Liver (tissue), 7 donors: ENCODE measurements at regions not wholly inside any gene's neighbourhood (a gene's known extent, or its start where the extent isn't known, plus 50 kb on each side); places are given as distances from the start of the nearest gene placed in this dataset.

Source experiments
- DNase-seq: peaks from one replicate; pipeline ENCODE4 v3.0.0-alpha.2; 2017; ENCODE audit warnings: low spot score
- H3K27ac ChIP-seq, 2 donors: one replicate each; pipeline ENCODE4 v1.7.0; 2013; ENCODE audit warnings: inconsistent platforms in 2 of 2, low read length in 2 of 2, control low read depth in 1 of 2, low read depth in 1 of 2, mild to moderate bottlenecking in 1 of 2
- H3K27me3 ChIP-seq, 4 donors: one replicate each; pipeline versions ENCODE4 v1.6.1 to v1.7.0; 2013; ENCODE audit warnings: low read length in 3 of 4, inconsistent platforms in 1 of 4, mild to moderate bottlenecking in 1 of 4, moderate library complexity in 1 of 4; ENCODE audit not compliant: control insufficient read depth in 4 of 4, insufficient read depth in 4 of 4
- H3K36me3 ChIP-seq, 4 donors: one replicate each; pipeline versions ENCODE4 v1.6.1 to v1.7.0; 2013; ENCODE audit warnings: low read length in 3 of 4, mild to moderate bottlenecking in 3 of 4, low read depth in 1 of 4, moderate library complexity in 1 of 4; ENCODE audit not compliant: control insufficient read depth in 4 of 4, insufficient read depth in 3 of 4
- H3K4me1 ChIP-seq, 4 donors: one replicate each; pipeline versions ENCODE4 v1.6.1 to v1.7.0; 2013; ENCODE audit warnings: low read length in 3 of 4, mild to moderate bottlenecking in 3 of 4, moderate library complexity in 1 of 4; ENCODE audit not compliant: control insufficient read depth in 4 of 4, insufficient read depth in 4 of 4
- H3K4me3 ChIP-seq, 3 donors: one replicate each; pipeline versions ENCODE4 v1.6.1 to v1.7.0; 2013; ENCODE audit warnings: low read length in 3 of 3, control low read depth in 1 of 3, low read depth in 1 of 3, mild to moderate bottlenecking in 1 of 3
- H3K9ac ChIP-seq, 2 donors: one replicate each; pipeline ENCODE4 v1.7.0; 2013; ENCODE audit warnings: low read length in 2 of 2, mild to moderate bottlenecking in 2 of 2, moderate library complexity in 2 of 2, control low read depth in 1 of 2, low read depth in 1 of 2
- H3K9me3 ChIP-seq, 4 donors: one replicate each; pipeline versions ENCODE4 v1.6.1 to v1.7.0; 2013; ENCODE audit warnings: low read length in 3 of 4; ENCODE audit not compliant: control insufficient read depth in 4 of 4
- FOXA1 ChIP-seq: IDR thresholded peaks from 2 replicates; pipeline ENCODE4 v1.6.1; 2016; ENCODE audit warnings: antibody characterized with exemption
- FOXA2 ChIP-seq: IDR thresholded peaks from 2 replicates; pipeline ENCODE4 v1.6.1; 2016; ENCODE audit warnings: antibody characterized with exemption
- GABPA ChIP-seq, 2 donors: IDR thresholded peaks in 1 of 2; conservative IDR thresholded peaks in 1 of 2; 2 replicates each; pipeline ENCODE4 v1.6.1; 2016; ENCODE audit warnings: antibody characterized with exemption in 2 of 2, mild to moderate bottlenecking in 1 of 2, moderate library complexity in 1 of 2
- HNF4G ChIP-seq: IDR thresholded peaks from 2 replicates; pipeline ENCODE4 v1.6.1; 2016; ENCODE audit warnings: antibody characterized with exemption
- NR2F2 ChIP-seq: IDR thresholded peaks from 2 replicates; pipeline ENCODE4 v1.6.1; 2016; ENCODE audit warnings: antibody characterized with exemption
- RAD21 ChIP-seq, 2 donors: IDR thresholded peaks; 2 replicates each; pipeline ENCODE4 v1.6.1; 2016; ENCODE audit warnings: antibody characterized with exemption in 2 of 2, mild to moderate bottlenecking in 2 of 2
- REST ChIP-seq: IDR thresholded peaks from 2 replicates; pipeline ENCODE4 v1.6.1; 2016; ENCODE audit warnings: antibody characterized with exemption, mild to moderate bottlenecking
- TAF1 ChIP-seq: conservative IDR thresholded peaks from 2 replicates; pipeline ENCODE4 v1.6.1; 2016; ENCODE audit warnings: antibody characterized with exemption, mild to moderate bottlenecking
- YY1 ChIP-seq: IDR thresholded peaks from 2 replicates; pipeline ENCODE4 v1.6.1; 2016; ENCODE audit warnings: antibody characterized with exemption, mild to moderate bottlenecking
- WGBS: extraction: QIAGEN DNeasy Blood & Tissue Kit; methylation state at CpG from one replicate; pipeline ENCODE4 v1.1.7; 2013; 5-methylcytosine and 5-hydroxymethylcytosine counted together
- TF ChIP-seq, protein P1 (sequence below): IDR thresholded peaks from 2 replicates; pipeline ENCODE4 v1.6.1; 2016; ENCODE audit warnings: antibody characterized with exemption
- donor health status: healthy.
- donor health status: healthy.
- donor health status: healthy.
- donor health status: healthy.

DNA sequence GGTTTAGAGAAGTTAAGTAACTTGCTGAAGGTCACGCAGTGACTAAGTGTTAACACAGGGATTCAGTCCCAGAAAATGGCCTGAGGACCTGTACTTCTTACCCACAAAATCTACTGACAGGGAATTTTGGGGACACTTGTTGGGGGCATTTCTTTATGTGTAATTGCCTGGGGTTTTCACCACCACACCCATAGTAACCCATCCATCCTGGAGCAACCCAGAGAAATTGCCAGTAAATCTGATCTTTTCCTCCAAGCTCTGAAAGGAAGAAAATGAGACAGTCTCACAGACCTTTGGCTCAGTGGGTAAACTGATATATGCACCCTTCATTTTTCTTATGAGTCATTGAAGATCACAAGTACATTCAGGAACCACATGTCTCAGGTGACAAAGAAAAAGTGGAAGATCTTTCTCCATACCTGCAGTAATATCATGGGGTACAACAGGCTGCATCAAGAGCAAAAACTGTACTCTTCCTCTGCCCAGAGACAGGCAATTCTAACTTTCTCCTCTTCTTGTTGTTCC is 81.0 kb downstream of the NOG start:
- 92% methylated on average over 1 of the region's 1 CpG for WGBS
- TF ChIP-seq TAF1 (no peak), HNF4G (no peak), FOXA1 (no peak), REST (no peak), FOXA2 (no peak)
- H3K9me3 ChIP-seq, result no peaks in the 10 kb centered on the region
- H3K27me3 ChIP-seq, result peaks cover 0 to 18% (median 2%) of the 10 kb centered on the region in 4 donors
- no peak overlapping the region for H3K4me3 ChIP-seq
- H3K36me3 ChIP-seq, result no peaks in the 10 kb centered on the region
- no peak overlapping the region for H3K9ac ChIP-seq
- DNase-seq, result no peak
- no peak overlapping the region for H3K27ac ChIP-seq
- H3K4me1 ChIP-seq, result peaks cover 4 to 11% (median 8%) of the 10 kb centered on the region in 4 donors

DNA sequence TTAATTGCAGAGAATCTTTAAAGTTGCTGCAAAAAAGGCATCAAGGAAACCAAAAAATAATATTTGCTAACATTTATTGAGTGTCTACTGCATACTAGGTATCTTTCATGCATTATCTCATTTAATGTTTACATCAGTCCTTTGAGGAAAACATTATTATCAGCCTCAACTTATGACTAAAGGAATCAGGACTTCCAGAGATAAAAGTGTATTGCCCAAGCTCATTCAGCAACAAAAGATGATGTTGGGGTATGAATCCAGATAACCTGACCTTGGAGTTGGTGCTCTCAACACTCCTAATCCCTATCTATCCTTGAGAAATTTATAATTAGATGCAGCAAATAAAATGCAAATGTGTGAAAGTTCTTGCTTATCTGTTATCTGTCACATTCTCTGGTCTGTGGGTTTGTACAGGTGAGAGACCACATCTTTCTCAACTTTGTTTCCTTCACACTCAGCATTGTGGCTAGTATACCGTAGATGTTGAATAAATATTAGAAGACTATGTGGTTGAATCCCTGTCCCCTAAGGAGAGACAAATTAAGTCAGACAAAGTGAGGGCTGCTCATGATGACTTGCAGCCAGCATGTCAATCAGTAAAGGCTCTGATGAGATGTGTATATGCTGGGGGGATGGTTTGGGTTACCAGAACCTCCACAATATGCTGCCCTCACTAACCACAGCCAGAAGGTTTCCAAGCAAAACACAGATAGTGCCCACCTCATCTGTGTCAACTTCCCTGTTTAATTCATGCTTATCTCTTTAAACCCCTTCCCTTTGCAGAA is 82.6 kb downstream of the NOG start:
- TF ChIP-seq TAF1 (no peak), REST (no peak), HNF4G (no peak), NR2F2 (no peak), YY1 (no peak), RAD21 (IDR thresholded peaks at IDR 0.05) (no peak), GABPA (IDR thresholded peaks at IDR 0.05 in 1 of 2, conservative IDR thresholded peaks at IDR 0.05 in 1 of 2) (no peak)
- TF ChIP-seq, protein P1, sequence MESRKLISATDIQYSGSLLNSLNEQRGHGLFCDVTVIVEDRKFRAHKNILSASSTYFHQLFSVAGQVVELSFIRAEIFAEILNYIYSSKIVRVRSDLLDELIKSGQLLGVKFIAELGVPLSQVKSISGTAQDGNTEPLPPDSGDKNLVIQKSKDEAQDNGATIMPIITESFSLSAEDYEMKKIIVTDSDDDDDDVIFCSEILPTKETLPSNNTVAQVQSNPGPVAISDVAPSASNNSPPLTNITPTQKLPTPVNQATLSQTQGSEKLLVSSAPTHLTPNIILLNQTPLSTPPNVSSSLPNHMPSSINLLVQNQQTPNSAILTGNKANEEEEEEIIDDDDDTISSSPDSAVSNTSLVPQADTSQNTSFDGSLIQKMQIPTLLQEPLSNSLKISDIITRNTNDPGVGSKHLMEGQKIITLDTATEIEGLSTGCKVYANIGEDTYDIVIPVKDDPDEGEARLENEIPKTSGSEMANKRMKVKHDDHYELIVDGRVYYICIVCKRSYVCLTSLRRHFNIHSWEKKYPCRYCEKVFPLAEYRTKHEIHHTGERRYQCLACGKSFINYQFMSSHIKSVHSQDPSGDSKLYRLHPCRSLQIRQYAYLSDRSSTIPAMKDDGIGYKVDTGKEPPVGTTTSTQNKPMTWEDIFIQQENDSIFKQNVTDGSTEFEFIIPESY, result no peak
- H3K4me3 ChIP-seq, result no peak overlapping the region
- no peak for DNase-seq
- no peak overlapping the region for H3K9ac ChIP-seq
- no peaks in the 10 kb centered on the region for H3K9me3 ChIP-seq
- peaks cover 0 to 18% (median 2%) of the 10 kb centered on the region in 4 donors for H3K27me3 ChIP-seq
- H3K27ac ChIP-seq, result no peak overlapping the region
- peaks cover 4 to 11% (median 8%) of the 10 kb centered on the region in 4 donors for H3K4me1 ChIP-seq
- WGBS, result 53% methylated on average over 1 of the region's 1 CpG
- H3K36me3 ChIP-seq, result no peaks in the 10 kb centered on the region
